GM12864 (cell line): ENCODE measurements at regions not wholly inside any gene's neighbourhood (a gene's known extent, or its start where the extent isn't known, plus 50 kb on each side); places are given as distances from the start of the nearest gene placed in this dataset.

ENCODE experiments used
- DNase-seq: peaks from one replicate; pipeline ENCODE4 v3.0.0-alpha.2; 2011; ENCODE audit warnings: low read depth
- H3K4me3 ChIP-seq: 2 replicates; pipeline ENCODE4 v1.5.1; 2011; ENCODE audit warnings: mild to moderate bottlenecking, low read depth, low read length, control low read depth
- TF ChIP-seq, protein P1 (sequence below): IDR thresholded peaks from 2 replicates; pipeline ENCODE4 v1.5.1; 2011; ENCODE audit warnings: low read depth, mild to moderate bottlenecking, moderate library complexity, low read length, control low read depth, inconsistent platforms; ENCODE audit errors: missing control alignments

DNA sequence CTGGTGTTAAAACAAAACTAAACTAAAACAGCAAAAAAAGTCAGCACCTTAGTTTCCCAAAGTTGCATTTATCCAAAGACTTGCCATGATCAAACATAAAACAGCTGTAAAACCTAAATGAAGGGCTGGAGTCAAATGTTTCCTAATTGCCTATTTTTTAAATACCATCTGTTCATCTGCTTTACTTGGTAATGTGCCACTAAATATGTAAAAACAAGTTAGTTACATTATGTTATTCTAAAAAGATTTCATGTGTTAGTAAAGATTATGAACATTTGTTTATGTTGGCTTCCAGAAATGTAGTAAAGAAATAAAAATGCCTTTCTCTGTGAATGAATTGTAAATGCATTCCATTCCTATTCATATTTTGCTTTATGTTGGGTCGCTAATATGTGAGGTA, 977.8 kb downstream of the FSTL5 start:
- TF ChIP-seq, protein P1, sequence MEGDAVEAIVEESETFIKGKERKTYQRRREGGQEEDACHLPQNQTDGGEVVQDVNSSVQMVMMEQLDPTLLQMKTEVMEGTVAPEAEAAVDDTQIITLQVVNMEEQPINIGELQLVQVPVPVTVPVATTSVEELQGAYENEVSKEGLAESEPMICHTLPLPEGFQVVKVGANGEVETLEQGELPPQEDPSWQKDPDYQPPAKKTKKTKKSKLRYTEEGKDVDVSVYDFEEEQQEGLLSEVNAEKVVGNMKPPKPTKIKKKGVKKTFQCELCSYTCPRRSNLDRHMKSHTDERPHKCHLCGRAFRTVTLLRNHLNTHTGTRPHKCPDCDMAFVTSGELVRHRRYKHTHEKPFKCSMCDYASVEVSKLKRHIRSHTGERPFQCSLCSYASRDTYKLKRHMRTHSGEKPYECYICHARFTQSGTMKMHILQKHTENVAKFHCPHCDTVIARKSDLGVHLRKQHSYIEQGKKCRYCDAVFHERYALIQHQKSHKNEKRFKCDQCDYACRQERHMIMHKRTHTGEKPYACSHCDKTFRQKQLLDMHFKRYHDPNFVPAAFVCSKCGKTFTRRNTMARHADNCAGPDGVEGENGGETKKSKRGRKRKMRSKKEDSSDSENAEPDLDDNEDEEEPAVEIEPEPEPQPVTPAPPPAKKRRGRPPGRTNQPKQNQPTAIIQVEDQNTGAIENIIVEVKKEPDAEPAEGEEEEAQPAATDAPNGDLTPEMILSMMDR = no peak
- no peak overlapping the region for H3K4me3 ChIP-seq
- no peak for DNase-seq

- TF ChIP-seq, protein P1 = no peak
- no peak overlapping the region for H3K4me3 ChIP-seq
- no peak for DNase-seq
Observed at GRCh38 chr4:161183729-161184128, 980.1 kb downstream of the FSTL5 start.

DNA sequence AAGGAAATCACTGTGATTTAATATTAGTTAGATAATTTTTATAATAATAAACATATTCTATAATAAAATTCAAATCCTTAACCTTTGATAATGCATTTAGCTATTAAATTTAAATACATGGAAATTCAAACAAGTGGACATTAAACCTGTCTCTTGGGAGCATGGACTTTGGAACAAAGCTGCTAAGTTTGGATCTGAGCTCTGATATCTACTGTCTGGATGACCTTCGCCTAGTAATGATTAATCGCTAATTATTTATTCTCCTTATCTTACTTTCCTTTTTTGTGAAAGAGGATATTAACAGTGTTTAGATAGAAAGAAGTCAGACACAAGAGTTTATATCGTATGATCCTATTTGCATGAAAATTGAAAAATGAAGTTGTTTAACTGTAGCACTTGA, 980.9 kb downstream of the FSTL5 start:
- TF ChIP-seq, protein P1 = no peak
- H3K4me3 ChIP-seq = no peak overlapping the region
- no peak for DNase-seq

DNA sequence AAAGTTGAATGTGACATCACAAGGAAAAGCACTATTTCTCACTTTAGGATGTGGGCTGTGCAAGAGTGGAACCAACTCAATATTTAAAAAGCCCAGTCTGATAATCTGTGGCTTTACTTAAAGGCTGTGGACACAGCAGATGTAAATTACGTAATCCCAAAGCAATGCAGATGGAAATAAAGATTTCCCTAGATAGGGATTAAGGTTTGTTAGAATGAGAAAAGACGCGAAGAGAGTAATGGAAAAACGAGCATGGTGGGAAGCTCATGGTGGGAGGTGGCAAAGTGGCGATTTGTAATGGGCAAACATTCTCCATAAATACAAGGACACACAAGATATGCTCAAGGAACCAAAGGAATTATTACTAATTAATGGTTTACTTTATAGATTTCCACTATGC, 985.5 kb downstream of the FSTL5 start:
- no peak for DNase-seq
- H3K4me3 ChIP-seq = no peak overlapping the region
- TF ChIP-seq, protein P1 = no peak

DNA sequence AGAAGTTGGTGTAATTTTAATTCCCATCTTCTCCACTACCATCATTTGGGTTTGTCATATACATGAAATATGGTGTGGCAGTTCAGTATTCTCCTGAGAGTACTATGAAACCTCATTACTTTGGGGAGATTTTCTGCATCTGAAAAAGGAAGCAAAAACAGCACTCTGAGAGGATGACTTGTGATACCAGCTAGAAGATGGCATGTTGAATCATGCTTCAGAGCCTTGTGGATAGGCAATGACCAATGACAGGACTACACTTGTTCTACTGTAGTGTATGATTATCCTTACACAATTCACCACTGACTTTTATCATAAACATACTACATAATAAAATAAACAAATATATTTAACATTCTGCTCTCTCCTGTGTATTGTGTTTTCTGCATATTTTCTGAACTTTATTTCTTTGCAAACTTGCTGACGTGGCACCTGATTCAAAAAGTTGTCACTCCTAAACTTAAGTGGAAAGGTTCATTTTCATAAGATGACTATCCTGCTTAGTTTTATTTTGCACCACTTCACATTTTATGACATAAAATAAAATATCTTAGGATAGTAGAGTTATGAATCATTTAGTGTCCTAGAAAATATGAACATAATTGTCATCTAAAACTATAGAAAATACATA, 991.3 kb downstream of the FSTL5 start:
- TF ChIP-seq, protein P1 = no peak
- no peak overlapping the region for H3K4me3 ChIP-seq
- no peak for DNase-seq

- no peak for DNase-seq
- TF ChIP-seq, protein P1 = no peak
- H3K4me3 ChIP-seq = no peak overlapping the region
Observed at GRCh38 chr4:161167539-161167938, 996.3 kb downstream of the FSTL5 start.

GRCh38 chr4:161160718-161161117, 1003.1 kb downstream of the FSTL5 start:
- H3K4me3 ChIP-seq = no peak overlapping the region
- TF ChIP-seq, protein P1 = no peak
- no peak for DNase-seq
